SK-N-SH treated with all-trans-retinoic acid at 6 μM for 48 hours (cell line): ENCODE measurements at regions not wholly inside any gene's neighbourhood (a gene's known extent, or its start where the extent isn't known, plus 50 kb on each side); places are given as distances from the start of the nearest gene placed in this dataset.

Experiments
- ARNTL ChIP-seq: fragments of 450-650 bp; formaldehyde crosslinking; IDR thresholded peaks from 2 replicates; pipeline ENCODE4 v1.5.0; 2020; ENCODE audit warnings: low read depth, mild to moderate bottlenecking, moderate library complexity, borderline replicate concordance
- BACH2 ChIP-seq: fragments of 250-450 bp; sonication (Bioruptor Pico); IDR thresholded peaks from 2 replicates; pipeline ENCODE4 v1.9.0; 2021; ENCODE audit warnings: mild to moderate bottlenecking, borderline replicate concordance
- CREB5 ChIP-seq: fragments of 250-450 bp; sonication (Bioruptor Pico); IDR thresholded peaks from 2 replicates; pipeline ENCODE4 v1.5.1; 2020; ENCODE audit warnings: low read depth, mild to moderate bottlenecking, moderate library complexity
- CSDC2 ChIP-seq: fragments of 250-450 bp; sonication (Bioruptor Pico); IDR thresholded peaks from 2 replicates; pipeline ENCODE4 v1.5.0; 2020; ENCODE audit warnings: mild to moderate bottlenecking, moderate library complexity
- ESRRG ChIP-seq: fragments of 250-450 bp; sonication (Bioruptor Pico); IDR thresholded peaks from 2 replicates; pipeline ENCODE4 v1.6.1; 2021; ENCODE audit warnings: mild to moderate bottlenecking
- GLIS3 ChIP-seq: fragments of 250-450 bp; sonication (Bioruptor Pico); IDR thresholded peaks from 2 replicates; pipeline ENCODE4 v1.5.0; 2020; ENCODE audit warnings: mild to moderate bottlenecking, moderate library complexity
- ISL1 ChIP-seq: fragments of 250-450 bp; sonication (Bioruptor Pico); IDR thresholded peaks from 2 replicates; pipeline ENCODE4 v2.1.2; 2022; ENCODE audit warnings: mild to moderate bottlenecking, moderate library complexity
- PPARA ChIP-seq: fragments of 250-450 bp; sonication (Bioruptor Pico); IDR thresholded peaks from 2 replicates; pipeline ENCODE4 v1.5.0; 2020; ENCODE audit warnings: mild to moderate bottlenecking, borderline replicate concordance
- RARB ChIP-seq: fragments of 250-450 bp; sonication (Bioruptor Pico); IDR thresholded peaks from 2 replicates; pipeline ENCODE4 v1.8.0; 2021; ENCODE audit warnings: mild to moderate bottlenecking, moderate library complexity
- SNAI2 ChIP-seq: fragments of 250-450 bp; sonication (Bioruptor Pico); IDR thresholded peaks from 2 replicates; pipeline ENCODE4 v1.5.0; 2020; ENCODE audit warnings: mild to moderate bottlenecking, moderate library complexity
- TOX ChIP-seq: fragments of 250-450 bp; sonication (Bioruptor Pico); IDR thresholded peaks from 2 replicates; pipeline ENCODE4 v1.8.0; 2021; ENCODE audit warnings: mild to moderate bottlenecking, moderate library complexity, borderline replicate concordance
- ZFP3 ChIP-seq: fragments of 250-450 bp; sonication (Bioruptor Pico); IDR thresholded peaks from 2 replicates; pipeline ENCODE4 v1.5.0; 2020; ENCODE audit warnings: mild to moderate bottlenecking, moderate library complexity
- ZFP30 ChIP-seq: fragments of 450-650 bp; formaldehyde crosslinking; IDR thresholded peaks from 2 replicates; pipeline ENCODE4 v1.5.0; 2022; ENCODE audit warnings: mild to moderate bottlenecking, moderate library complexity
- TF ChIP-seq, protein P1 (sequence below): fragments of 250-450 bp; sonication (Bioruptor Pico); IDR thresholded peaks from 2 replicates; pipeline ENCODE4 v1.8.0; 2020; ENCODE audit warnings: mild to moderate bottlenecking, moderate library complexity, borderline replicate concordance

DNA sequence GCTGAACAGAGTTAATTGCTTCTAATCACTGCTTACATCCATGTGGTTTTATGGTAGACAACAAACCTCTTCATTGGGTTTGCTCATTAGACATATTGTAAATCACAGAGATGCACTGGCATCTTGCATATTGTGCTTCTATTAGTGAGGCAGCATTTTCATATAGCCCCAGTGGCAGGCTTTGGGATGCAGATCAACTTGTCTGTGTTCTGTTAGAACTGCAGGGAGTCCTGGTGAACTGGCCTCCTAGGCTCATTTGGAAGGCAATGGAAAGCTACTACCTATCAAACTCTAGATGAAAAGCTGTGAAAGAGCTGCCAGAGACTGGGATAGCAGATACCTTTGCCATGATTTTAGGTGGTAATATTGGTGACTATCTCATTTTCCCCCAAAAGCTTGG, 108.8 kb downstream of the NAA11 start:
- no peak for TF ChIP-seq ZFP3 (CRISPR knock-in tag)
- TF ChIP-seq TOX (CRISPR knock-in tag): no peak
- TF ChIP-seq ZFP30 (CRISPR knock-in tag): no peak
- TF ChIP-seq ARNTL (CRISPR knock-in tag): no peak
- no peak for TF ChIP-seq RARB (CRISPR knock-in tag)
- no peak for TF ChIP-seq BACH2
- TF ChIP-seq, protein P1, sequence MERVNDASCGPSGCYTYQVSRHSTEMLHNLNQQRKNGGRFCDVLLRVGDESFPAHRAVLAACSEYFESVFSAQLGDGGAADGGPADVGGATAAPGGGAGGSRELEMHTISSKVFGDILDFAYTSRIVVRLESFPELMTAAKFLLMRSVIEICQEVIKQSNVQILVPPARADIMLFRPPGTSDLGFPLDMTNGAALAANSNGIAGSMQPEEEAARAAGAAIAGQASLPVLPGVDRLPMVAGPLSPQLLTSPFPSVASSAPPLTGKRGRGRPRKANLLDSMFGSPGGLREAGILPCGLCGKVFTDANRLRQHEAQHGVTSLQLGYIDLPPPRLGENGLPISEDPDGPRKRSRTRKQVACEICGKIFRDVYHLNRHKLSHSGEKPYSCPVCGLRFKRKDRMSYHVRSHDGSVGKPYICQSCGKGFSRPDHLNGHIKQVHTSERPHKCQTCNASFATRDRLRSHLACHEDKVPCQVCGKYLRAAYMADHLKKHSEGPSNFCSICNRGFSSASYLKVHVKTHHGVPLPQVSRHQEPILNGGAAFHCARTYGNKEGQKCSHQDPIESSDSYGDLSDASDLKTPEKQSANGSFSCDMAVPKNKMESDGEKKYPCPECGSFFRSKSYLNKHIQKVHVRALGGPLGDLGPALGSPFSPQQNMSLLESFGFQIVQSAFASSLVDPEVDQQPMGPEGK: no peak
- no peak for TF ChIP-seq ESRRG (CRISPR knock-in tag)
- no peak for TF ChIP-seq PPARA (CRISPR knock-in tag)
- no peak for TF ChIP-seq GLIS3 (CRISPR knock-in tag)
- no peak for TF ChIP-seq SNAI2 (CRISPR knock-in tag)
- no peak for TF ChIP-seq CSDC2 (CRISPR knock-in tag)
- no peak for TF ChIP-seq CREB5 (CRISPR knock-in tag)
- TF ChIP-seq ISL1: no peak
